Liver (tissue), 8 donors: ENCODE measurements at regions not wholly inside any gene's neighbourhood (a gene's known extent, or its start where the extent isn't known, plus 50 kb on each side); places are given as distances from the start of the nearest gene placed in this dataset.

Experiments used
- DNase-seq: peaks from one replicate; pipeline ENCODE4 v3.0.0-alpha.2; 2017; ENCODE audit warnings: low spot score
- H3K27ac ChIP-seq, 2 donors: one replicate each; pipeline ENCODE4 v1.7.0; 2013; ENCODE audit warnings: inconsistent platforms in 2 of 2, low read length in 2 of 2, control low read depth in 1 of 2, low read depth in 1 of 2, mild to moderate bottlenecking in 1 of 2
- H3K27me3 ChIP-seq, 4 donors: one replicate each; pipeline versions ENCODE4 v1.6.1 to v1.7.0; 2013; ENCODE audit warnings: low read length in 3 of 4, inconsistent platforms in 1 of 4, mild to moderate bottlenecking in 1 of 4, moderate library complexity in 1 of 4; ENCODE audit not compliant: control insufficient read depth in 4 of 4, insufficient read depth in 4 of 4
- H3K36me3 ChIP-seq, 4 donors: one replicate each; pipeline versions ENCODE4 v1.6.1 to v1.7.0; 2013; ENCODE audit warnings: low read length in 3 of 4, mild to moderate bottlenecking in 3 of 4, low read depth in 1 of 4, moderate library complexity in 1 of 4; ENCODE audit not compliant: control insufficient read depth in 4 of 4, insufficient read depth in 3 of 4
- H3K4me1 ChIP-seq, 4 donors: one replicate each; pipeline versions ENCODE4 v1.6.1 to v1.7.0; 2013; ENCODE audit warnings: low read length in 3 of 4, mild to moderate bottlenecking in 3 of 4, moderate library complexity in 1 of 4; ENCODE audit not compliant: control insufficient read depth in 4 of 4, insufficient read depth in 4 of 4
- H3K4me3 ChIP-seq, 3 donors: one replicate each; pipeline versions ENCODE4 v1.6.1 to v1.7.0; 2013; ENCODE audit warnings: low read length in 3 of 3, control low read depth in 1 of 3, low read depth in 1 of 3, mild to moderate bottlenecking in 1 of 3
- H3K9ac ChIP-seq, 2 donors: one replicate each; pipeline ENCODE4 v1.7.0; 2013; ENCODE audit warnings: low read length in 2 of 2, mild to moderate bottlenecking in 2 of 2, moderate library complexity in 2 of 2, control low read depth in 1 of 2, low read depth in 1 of 2
- H3K9me3 ChIP-seq, 4 donors: one replicate each; pipeline versions ENCODE4 v1.6.1 to v1.7.0; 2013; ENCODE audit warnings: low read length in 3 of 4; ENCODE audit not compliant: control insufficient read depth in 4 of 4
- EGR1 ChIP-seq, 2 donors: IDR thresholded peaks; 2 replicates each; pipeline ENCODE4 v1.6.1; 2016 to 2018; ENCODE audit warnings: antibody characterized with exemption in 2 of 2, low read depth in 2 of 2
- FOXA1 ChIP-seq: IDR thresholded peaks from 2 replicates; pipeline ENCODE4 v1.6.1; 2016; ENCODE audit warnings: antibody characterized with exemption
- FOXA2 ChIP-seq: IDR thresholded peaks from 2 replicates; pipeline ENCODE4 v1.6.1; 2016; ENCODE audit warnings: antibody characterized with exemption
- GABPA ChIP-seq, 2 donors: IDR thresholded peaks in 1 of 2; conservative IDR thresholded peaks in 1 of 2; 2 replicates each; pipeline ENCODE4 v1.6.1; 2016; ENCODE audit warnings: antibody characterized with exemption in 2 of 2, mild to moderate bottlenecking in 1 of 2, moderate library complexity in 1 of 2
- HNF4A ChIP-seq, 2 donors: conservative IDR thresholded peaks; 2 replicates each; pipeline ENCODE4 v1.6.1; 2016; ENCODE audit warnings: antibody characterized with exemption in 2 of 2, mild to moderate bottlenecking in 2 of 2
- HNF4G ChIP-seq: IDR thresholded peaks from 2 replicates; pipeline ENCODE4 v1.6.1; 2016; ENCODE audit warnings: antibody characterized with exemption
- JUND ChIP-seq, 2 donors: IDR thresholded peaks; 2 replicates each; pipeline ENCODE4 v1.6.1; 2016; ENCODE audit warnings: antibody characterized with exemption in 2 of 2
- NR2F2 ChIP-seq: IDR thresholded peaks from 2 replicates; pipeline ENCODE4 v1.6.1; 2016; ENCODE audit warnings: antibody characterized with exemption
- RAD21 ChIP-seq, 2 donors: IDR thresholded peaks; 2 replicates each; pipeline ENCODE4 v1.6.1; 2016; ENCODE audit warnings: antibody characterized with exemption in 2 of 2, mild to moderate bottlenecking in 2 of 2
- RXRA ChIP-seq, 2 donors: IDR thresholded peaks; 2 replicates each; pipeline ENCODE4 v1.6.1; 2017 to 2018; ENCODE audit warnings: antibody characterized with exemption in 2 of 2, mild to moderate bottlenecking in 1 of 2
- SP1 ChIP-seq: IDR thresholded peaks from 2 replicates; pipeline ENCODE4 v1.6.1; 2018; ENCODE audit warnings: antibody characterized with exemption, mild to moderate bottlenecking
- TAF1 ChIP-seq: conservative IDR thresholded peaks from 2 replicates; pipeline ENCODE4 v1.6.1; 2016; ENCODE audit warnings: antibody characterized with exemption, mild to moderate bottlenecking
- WGBS: extraction: QIAGEN DNeasy Blood & Tissue Kit; methylation state at CpG from one replicate; pipeline ENCODE4 v1.1.7; 2013; 5-methylcytosine and 5-hydroxymethylcytosine counted together
- TF ChIP-seq, protein P1 (sequence below): IDR thresholded peaks from 2 replicates; pipeline ENCODE4 v1.6.1; 2016; ENCODE audit warnings: antibody characterized with exemption, mild to moderate bottlenecking
- TF ChIP-seq, protein P2 (sequence below): IDR thresholded peaks from 2 replicates; pipeline ENCODE4 v1.6.1; 2016; ENCODE audit warnings: antibody characterized with exemption
- TF ChIP-seq, protein P3 (sequence below): IDR thresholded peaks from 2 replicates; pipeline ENCODE4 v1.6.1; 2016; ENCODE audit warnings: antibody characterized with exemption
- TF ChIP-seq, protein P4 (sequence below): fragments of 150-350 bp; IDR thresholded peaks from 2 replicates; pipeline ENCODE4 v1.5.1; 2017; ENCODE audit warnings: improper control_type of control experiment, low read depth, low read length; ENCODE audit not compliant: missing input control
- TF ChIP-seq, protein P5 (sequence below): IDR thresholded peaks from 2 replicates; pipeline ENCODE4 v1.6.1; 2016; ENCODE audit warnings: antibody characterized with exemption
- donor health status: healthy.
- donor health status: healthy.
- donor health status: healthy.
- donor health status: healthy.
- donor health status: healthy.

DNA sequence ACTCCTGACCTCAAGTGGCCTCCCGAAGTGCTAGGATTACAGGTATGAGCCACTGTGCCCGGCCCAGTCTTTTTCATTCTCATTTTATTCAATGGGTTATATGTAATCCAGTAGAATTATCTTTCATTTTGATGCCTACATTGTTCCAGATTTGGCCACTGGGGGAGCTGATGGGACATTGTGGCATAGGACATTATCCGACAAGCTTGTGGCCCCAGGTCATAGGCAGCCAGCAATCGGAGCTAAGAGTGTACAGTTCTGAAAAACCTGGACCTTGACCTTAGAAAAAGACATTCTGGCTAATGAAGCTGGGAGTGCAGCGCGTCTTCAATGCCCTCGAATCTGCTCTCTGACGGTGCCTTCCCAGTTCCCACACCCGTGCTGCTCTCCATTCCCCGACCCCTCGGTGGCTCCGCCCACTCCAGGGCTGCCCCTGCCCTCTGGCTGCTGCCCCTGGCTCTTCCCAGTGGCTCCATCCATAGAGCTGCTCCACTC is 108.7 kb downstream of the TEX29 start:
- Histone ChIP-seq H3K4me1 (peaks cover 0 to 5% (median 0%) of the 10 kb centered on the region in 4 donors), H3K36me3 (no peaks in the 10 kb centered on the region), H3K9me3 (no peaks in the 10 kb centered on the region), H3K4me3 (peak overlapping the region in 1 of 3 donors; percentile 12), H3K27me3 (peaks cover 0 to 3% (median 0%) of the 10 kb centered on the region in 4 donors), H3K27ac (no peak overlapping the region), H3K9ac (no peak overlapping the region)
- TF ChIP-seq, protein P1, sequence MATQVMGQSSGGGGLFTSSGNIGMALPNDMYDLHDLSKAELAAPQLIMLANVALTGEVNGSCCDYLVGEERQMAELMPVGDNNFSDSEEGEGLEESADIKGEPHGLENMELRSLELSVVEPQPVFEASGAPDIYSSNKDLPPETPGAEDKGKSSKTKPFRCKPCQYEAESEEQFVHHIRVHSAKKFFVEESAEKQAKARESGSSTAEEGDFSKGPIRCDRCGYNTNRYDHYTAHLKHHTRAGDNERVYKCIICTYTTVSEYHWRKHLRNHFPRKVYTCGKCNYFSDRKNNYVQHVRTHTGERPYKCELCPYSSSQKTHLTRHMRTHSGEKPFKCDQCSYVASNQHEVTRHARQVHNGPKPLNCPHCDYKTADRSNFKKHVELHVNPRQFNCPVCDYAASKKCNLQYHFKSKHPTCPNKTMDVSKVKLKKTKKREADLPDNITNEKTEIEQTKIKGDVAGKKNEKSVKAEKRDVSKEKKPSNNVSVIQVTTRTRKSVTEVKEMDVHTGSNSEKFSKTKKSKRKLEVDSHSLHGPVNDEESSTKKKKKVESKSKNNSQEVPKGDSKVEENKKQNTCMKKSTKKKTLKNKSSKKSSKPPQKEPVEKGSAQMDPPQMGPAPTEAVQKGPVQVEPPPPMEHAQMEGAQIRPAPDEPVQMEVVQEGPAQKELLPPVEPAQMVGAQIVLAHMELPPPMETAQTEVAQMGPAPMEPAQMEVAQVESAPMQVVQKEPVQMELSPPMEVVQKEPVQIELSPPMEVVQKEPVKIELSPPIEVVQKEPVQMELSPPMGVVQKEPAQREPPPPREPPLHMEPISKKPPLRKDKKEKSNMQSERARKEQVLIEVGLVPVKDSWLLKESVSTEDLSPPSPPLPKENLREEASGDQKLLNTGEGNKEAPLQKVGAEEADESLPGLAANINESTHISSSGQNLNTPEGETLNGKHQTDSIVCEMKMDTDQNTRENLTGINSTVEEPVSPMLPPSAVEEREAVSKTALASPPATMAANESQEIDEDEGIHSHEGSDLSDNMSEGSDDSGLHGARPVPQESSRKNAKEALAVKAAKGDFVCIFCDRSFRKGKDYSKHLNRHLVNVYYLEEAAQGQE = no peak
- no peak for TF ChIP-seq FOXA2
- TF ChIP-seq RAD21 (IDR thresholded peaks at IDR 0.05) = peak; percentile 45 to 61
- TF ChIP-seq, protein P2, sequence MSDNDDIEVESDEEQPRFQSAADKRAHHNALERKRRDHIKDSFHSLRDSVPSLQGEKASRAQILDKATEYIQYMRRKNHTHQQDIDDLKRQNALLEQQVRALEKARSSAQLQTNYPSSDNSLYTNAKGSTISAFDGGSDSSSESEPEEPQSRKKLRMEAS = no peak
- no peak for TF ChIP-seq JUND (IDR thresholded peaks at IDR 0.05)
- TF ChIP-seq SP1 = peak; percentile 43
- no peak for TF ChIP-seq EGR1 (IDR thresholded peaks at IDR 0.05; ENCODE audit: low read depth in 2 of 2)
- TF ChIP-seq, protein P3, sequence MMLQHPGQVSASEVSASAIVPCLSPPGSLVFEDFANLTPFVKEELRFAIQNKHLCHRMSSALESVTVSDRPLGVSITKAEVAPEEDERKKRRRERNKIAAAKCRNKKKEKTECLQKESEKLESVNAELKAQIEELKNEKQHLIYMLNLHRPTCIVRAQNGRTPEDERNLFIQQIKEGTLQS = no peak
- no peak for TF ChIP-seq NR2F2
- TF ChIP-seq HNF4G = no peak
- TF ChIP-seq HNF4A (conservative IDR thresholded peaks at IDR 0.05) = peak; percentile 45 to 66
- no peak for TF ChIP-seq FOXA1
- TF ChIP-seq, protein P4, sequence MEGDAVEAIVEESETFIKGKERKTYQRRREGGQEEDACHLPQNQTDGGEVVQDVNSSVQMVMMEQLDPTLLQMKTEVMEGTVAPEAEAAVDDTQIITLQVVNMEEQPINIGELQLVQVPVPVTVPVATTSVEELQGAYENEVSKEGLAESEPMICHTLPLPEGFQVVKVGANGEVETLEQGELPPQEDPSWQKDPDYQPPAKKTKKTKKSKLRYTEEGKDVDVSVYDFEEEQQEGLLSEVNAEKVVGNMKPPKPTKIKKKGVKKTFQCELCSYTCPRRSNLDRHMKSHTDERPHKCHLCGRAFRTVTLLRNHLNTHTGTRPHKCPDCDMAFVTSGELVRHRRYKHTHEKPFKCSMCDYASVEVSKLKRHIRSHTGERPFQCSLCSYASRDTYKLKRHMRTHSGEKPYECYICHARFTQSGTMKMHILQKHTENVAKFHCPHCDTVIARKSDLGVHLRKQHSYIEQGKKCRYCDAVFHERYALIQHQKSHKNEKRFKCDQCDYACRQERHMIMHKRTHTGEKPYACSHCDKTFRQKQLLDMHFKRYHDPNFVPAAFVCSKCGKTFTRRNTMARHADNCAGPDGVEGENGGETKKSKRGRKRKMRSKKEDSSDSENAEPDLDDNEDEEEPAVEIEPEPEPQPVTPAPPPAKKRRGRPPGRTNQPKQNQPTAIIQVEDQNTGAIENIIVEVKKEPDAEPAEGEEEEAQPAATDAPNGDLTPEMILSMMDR = peak; percentile 75
- TF ChIP-seq RXRA (IDR thresholded peaks at IDR 0.05) = peak in 1 of 2 donors; percentile 25
- 18% methylated on average over 12 of the region's 12 CpGs for WGBS
- DNase-seq = no peak

DNA sequence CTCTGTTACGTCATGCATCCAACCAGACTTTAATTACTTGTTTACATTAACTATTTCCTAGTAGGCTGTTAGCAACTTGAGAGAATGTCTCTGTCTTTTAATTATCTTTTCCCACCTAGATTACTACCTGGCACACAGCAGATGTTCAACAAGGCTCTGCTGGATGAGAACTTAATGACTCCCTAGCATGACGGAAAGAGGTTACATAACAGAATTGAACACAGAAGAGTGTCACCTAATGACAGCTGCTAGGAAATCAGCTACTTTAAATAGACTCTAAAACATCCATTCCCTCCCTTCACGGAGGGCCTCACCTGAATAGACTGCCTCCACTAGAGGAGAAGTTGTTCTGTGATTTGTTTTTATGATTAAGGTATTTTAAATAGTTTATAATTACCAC is 110.8 kb downstream of the TEX29 start:
- 64% methylated on average over 3 of the region's 3 CpGs for WGBS
- H3K36me3 ChIP-seq = no peaks in the 10 kb centered on the region
- H3K27me3 ChIP-seq = no peaks in the 10 kb centered on the region
- H3K4me3 ChIP-seq = no peak overlapping the region
- no peaks in the 10 kb centered on the region for H3K9me3 ChIP-seq
- no peak overlapping the region for H3K9ac ChIP-seq
- peaks cover 0 to 5% (median 0%) of the 10 kb centered on the region in 4 donors for H3K4me1 ChIP-seq
- no peak for DNase-seq
- H3K27ac ChIP-seq = no peak overlapping the region
- TF ChIP-seq JUND (IDR thresholded peaks at IDR 0.05) = no peak
- no peak for TF ChIP-seq RAD21 (IDR thresholded peaks at IDR 0.05)
- TF ChIP-seq, protein P5, sequence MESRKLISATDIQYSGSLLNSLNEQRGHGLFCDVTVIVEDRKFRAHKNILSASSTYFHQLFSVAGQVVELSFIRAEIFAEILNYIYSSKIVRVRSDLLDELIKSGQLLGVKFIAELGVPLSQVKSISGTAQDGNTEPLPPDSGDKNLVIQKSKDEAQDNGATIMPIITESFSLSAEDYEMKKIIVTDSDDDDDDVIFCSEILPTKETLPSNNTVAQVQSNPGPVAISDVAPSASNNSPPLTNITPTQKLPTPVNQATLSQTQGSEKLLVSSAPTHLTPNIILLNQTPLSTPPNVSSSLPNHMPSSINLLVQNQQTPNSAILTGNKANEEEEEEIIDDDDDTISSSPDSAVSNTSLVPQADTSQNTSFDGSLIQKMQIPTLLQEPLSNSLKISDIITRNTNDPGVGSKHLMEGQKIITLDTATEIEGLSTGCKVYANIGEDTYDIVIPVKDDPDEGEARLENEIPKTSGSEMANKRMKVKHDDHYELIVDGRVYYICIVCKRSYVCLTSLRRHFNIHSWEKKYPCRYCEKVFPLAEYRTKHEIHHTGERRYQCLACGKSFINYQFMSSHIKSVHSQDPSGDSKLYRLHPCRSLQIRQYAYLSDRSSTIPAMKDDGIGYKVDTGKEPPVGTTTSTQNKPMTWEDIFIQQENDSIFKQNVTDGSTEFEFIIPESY = no peak
- no peak for TF ChIP-seq FOXA2
- TF ChIP-seq, protein P1 = no peak
- TF ChIP-seq, protein P2 = no peak
- TF ChIP-seq RXRA (IDR thresholded peaks at IDR 0.05) = no peak
- no peak for TF ChIP-seq FOXA1
- TF ChIP-seq TAF1 = no peak
- TF ChIP-seq, protein P4 = no peak
- TF ChIP-seq NR2F2 = no peak
- TF ChIP-seq HNF4A (conservative IDR thresholded peaks at IDR 0.05) = no peak
- TF ChIP-seq HNF4G = no peak
- TF ChIP-seq GABPA (IDR thresholded peaks at IDR 0.05 in 1 of 2, conservative IDR thresholded peaks at IDR 0.05 in 1 of 2) = no peak
